PC-9 (cell line): ENCODE measurements at regions not wholly inside any gene's neighbourhood (a gene's known extent, or its start where the extent isn't known, plus 50 kb on each side); places are given as distances from the start of the nearest gene placed in this dataset.

ENCODE experiments used
- BruUV-seq: library from RNA; stranded (reverse); fragments of 400-500 nt; replicated peaks from 2 replicates; lab custom pipeline; 2021; lab: Mats Ljungman, UMichigan
- CTCF ChIA-PET: fragments of 300-600 bp; sonication (Branson Sonifier 250); formaldehyde crosslinking; loops from one replicate; lab custom pipeline; 2022; ENCODE audit warnings: antibody characterized with exemption; lab: Charles Lee
- POLR2A ChIA-PET: fragments of 300-600 bp; sonication (Branson Sonifier 250); formaldehyde crosslinking; loops from one replicate; lab custom pipeline; 2022; ENCODE audit warnings: antibody characterized with exemption; ENCODE audit not compliant: unreplicated experiment; lab: Charles Lee
- DNase-seq, 2 experiments: peaks; one replicate each; pipeline versions ENCODE4 v3.0.0 to v3.0.0-alpha.2; 2015 to 2022; ENCODE audit warnings: mixed read lengths in 1 of 2
- H2AFZ ChIP-seq: fragments of 200-600 bp; sonication (generic); 2 replicates; pipeline ENCODE4 v1.8.1; 2017; ENCODE audit warnings: antibody characterized with exemption
- H3F3A ChIP-seq: fragments of 200-600 bp; sonication (generic); 2 replicates; pipeline ENCODE4 v1.8.1; 2017; ENCODE audit warnings: antibody characterized with exemption, mild to moderate bottlenecking, low read depth; ENCODE audit not compliant: insufficient read depth
- H3K27ac ChIP-seq: fragments of 200-600 bp; sonication (generic); 2 replicates; pipeline ENCODE4 v1.6.1; 2016; ENCODE audit warnings: mixed run types
- H3K27me3 ChIP-seq: fragments of 200-600 bp; sonication (generic); 2 replicates; pipeline ENCODE4 v1.6.1; 2016; ENCODE audit warnings: low read depth, mixed run types; ENCODE audit not compliant: insufficient read depth
- H3K36me3 ChIP-seq: fragments of 200-600 bp; sonication (generic); 2 replicates; pipeline ENCODE4 v1.6.1; 2016; ENCODE audit warnings: low read depth, mixed run types
- H3K4me1 ChIP-seq: fragments of 200-600 bp; sonication (generic); replicated peaks from 2 replicates; pipeline ENCODE4 v1.6.1; 2016; ENCODE audit warnings: mixed run types; ENCODE audit not compliant: insufficient read depth
- H3K4me2 ChIP-seq: fragments of 200-600 bp; sonication (generic); 2 replicates; pipeline ENCODE4 v1.6.1; 2017; ENCODE audit warnings: mixed run types
- H3K4me3 ChIP-seq: fragments of 200-600 bp; sonication (generic); 2 replicates; pipeline ENCODE4 v1.6.1; 2016; ENCODE audit warnings: mixed run types
- H3K79me2 ChIP-seq: fragments of 200-600 bp; sonication (generic); 2 replicates; pipeline ENCODE4 v1.6.1; 2017; ENCODE audit warnings: low read depth, mixed run types
- H3K9me2 ChIP-seq: fragments of 200-600 bp; sonication (generic); 2 replicates; pipeline ENCODE4 v1.8.1; 2017; ENCODE audit warnings: mild to moderate bottlenecking; ENCODE audit not compliant: insufficient read depth
- H3K9me3 ChIP-seq: fragments of 200-600 bp; sonication (generic); 2 replicates; pipeline ENCODE4 v1.8.1; 2016; ENCODE audit warnings: low read depth; ENCODE audit not compliant: insufficient read depth
- H4K20me1 ChIP-seq: fragments of 200-600 bp; sonication (generic); 2 replicates; pipeline ENCODE4 v1.8.1; 2017; ENCODE audit not compliant: insufficient read depth
- EZH2 ChIP-seq: fragments of 200-600 bp; sonication (generic); IDR thresholded peaks from 2 replicates; pipeline ENCODE4 v1.8.0; 2017; ENCODE audit warnings: antibody characterized with exemption, low read depth
- intact Hi-C: fragments of 100-400 bp; cut with micrococcal nuclease; formaldehyde crosslinking; loops from one replicate; pipeline ENCODE4 v1.10.0; 2022; ENCODE audit not compliant: unreplicated experiment
- TF ChIP-seq, protein P1 (sequence below): fragments of 200-600 bp; sonication (generic); conservative IDR thresholded peaks from 2 replicates; pipeline ENCODE4 v1.6.1; 2017; ENCODE audit warnings: mixed run types, antibody characterized with exemption, mild to moderate bottlenecking, moderate library complexity

DNA sequence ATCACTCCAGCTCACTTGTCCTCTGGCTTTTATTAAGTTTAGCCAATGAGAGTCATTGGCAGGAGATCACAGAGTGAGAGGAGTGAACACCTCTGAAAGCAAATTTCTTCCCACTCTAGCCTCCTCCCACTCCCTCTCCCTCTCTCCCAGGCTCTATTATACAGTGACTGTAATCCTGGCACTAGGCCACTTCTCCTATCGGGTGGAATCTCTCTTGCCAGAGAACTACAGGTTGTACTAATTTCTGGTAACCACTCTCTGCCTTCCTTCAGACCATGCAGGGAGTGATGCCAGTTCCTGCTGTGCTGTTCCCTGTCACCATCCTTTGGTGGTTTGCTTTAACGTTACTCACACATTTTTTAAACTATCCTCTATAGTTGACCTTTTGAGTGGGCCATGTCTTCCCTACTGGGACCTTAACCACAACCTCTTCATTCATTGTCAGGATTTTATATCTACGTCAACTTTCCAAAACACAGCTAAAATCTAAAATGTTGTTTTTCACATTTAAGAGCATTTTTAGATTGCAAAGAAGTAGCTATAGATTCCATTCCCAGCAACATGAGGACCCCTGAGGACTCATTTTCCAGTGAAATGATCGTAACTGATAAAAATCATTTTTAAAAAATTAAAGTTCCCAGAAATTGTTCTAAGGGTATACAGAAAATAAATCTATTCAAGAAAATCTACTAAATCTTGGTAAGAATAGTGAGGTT lies 217.1 kb downstream of the MREG start:
- peak; percentile 26 to 37 for DNase-seq
- Histone ChIP-seq H3K79me2 (no peaks in the 10 kb centered on the region), H3K9me2 (no peaks in the 10 kb centered on the region), H3K4me1 (peaks cover 21% of the 10 kb centered on the region), H3K36me3 (no peaks in the 10 kb centered on the region), H3K27me3 (no peaks in the 10 kb centered on the region), H3K4me3 (no peak overlapping the region), H3F3A (peaks cover 17% of the 10 kb centered on the region), H4K20me1 (no peaks in the 10 kb centered on the region), H3K9me3 (0 out of 2 replicates have a peak, but pooled peaks cover 3% of the 10 kb centered on the region), H3K4me2 (no peak overlapping the region), H2AFZ (no peak overlapping the region), H3K27ac (no peak overlapping the region)
- CTCF ChIA-PET: interaction anchor here (0.6 kb wide), 1 partner anchor 32 kb away, joined by 3 read pairs; no protein-coding TSS in a partner anchor
- POLR2A ChIA-PET: interaction anchor here (0.6 kb wide), 1 partner anchor 365 kb away, joined by 3 read pairs; no protein-coding TSS in a partner anchor
- BruUV-seq: no TSS peak
- no peak for TF ChIP-seq EZH2
- TF ChIP-seq, protein P1, sequence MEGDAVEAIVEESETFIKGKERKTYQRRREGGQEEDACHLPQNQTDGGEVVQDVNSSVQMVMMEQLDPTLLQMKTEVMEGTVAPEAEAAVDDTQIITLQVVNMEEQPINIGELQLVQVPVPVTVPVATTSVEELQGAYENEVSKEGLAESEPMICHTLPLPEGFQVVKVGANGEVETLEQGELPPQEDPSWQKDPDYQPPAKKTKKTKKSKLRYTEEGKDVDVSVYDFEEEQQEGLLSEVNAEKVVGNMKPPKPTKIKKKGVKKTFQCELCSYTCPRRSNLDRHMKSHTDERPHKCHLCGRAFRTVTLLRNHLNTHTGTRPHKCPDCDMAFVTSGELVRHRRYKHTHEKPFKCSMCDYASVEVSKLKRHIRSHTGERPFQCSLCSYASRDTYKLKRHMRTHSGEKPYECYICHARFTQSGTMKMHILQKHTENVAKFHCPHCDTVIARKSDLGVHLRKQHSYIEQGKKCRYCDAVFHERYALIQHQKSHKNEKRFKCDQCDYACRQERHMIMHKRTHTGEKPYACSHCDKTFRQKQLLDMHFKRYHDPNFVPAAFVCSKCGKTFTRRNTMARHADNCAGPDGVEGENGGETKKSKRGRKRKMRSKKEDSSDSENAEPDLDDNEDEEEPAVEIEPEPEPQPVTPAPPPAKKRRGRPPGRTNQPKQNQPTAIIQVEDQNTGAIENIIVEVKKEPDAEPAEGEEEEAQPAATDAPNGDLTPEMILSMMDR: no peak
- intact Hi-C loops: no loop called here

DNA sequence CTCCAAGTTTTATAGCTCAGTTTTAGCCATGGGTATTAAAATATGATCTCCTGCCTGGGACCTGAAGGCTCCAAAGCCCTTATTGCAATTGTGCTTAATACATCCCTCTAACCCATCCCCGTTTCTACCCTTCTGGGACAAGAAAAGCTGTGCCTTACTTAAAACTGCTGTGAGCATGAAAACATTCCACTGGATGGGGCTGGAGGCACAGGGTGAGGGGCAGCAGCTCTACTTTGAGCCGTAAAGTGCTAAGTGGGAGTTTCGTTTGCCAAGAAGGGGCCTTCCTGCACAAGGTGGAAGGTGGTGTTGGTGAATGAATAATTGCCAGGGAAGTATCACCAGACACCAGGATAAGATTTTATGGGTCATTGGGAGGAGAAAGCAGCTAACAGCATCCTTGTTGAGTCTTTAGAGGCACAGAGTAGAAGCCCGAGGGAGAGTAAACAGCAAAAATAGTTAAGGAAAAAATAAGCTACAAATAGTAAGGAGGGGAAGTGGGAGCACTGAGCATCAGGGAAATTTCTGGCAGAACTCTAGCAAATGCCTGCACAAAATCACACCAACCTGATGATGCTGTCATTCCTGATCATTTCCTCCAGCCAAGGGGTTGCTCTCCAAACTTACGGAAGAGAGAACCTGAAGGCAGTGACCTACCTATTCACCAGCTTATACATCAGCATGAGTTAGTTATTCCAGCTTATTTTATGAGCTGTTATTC lies 218.4 kb downstream of the MREG start:
- Histone ChIP-seq H3F3A (peaks cover 17% of the 10 kb centered on the region), H3K27me3 (no peaks in the 10 kb centered on the region), H3K4me2 (peak overlapping the region; percentile 16; the same call in 1 of the 2 replicates), H3K27ac (peak overlapping the region; percentile 70), H3K4me1 (peaks cover 21% of the 10 kb centered on the region), H2AFZ (no peak overlapping the region), H3K36me3 (no peaks in the 10 kb centered on the region), H3K79me2 (no peaks in the 10 kb centered on the region), H3K9me3 (0 out of 2 replicates have a peak, but pooled peaks cover 3% of the 10 kb centered on the region), H4K20me1 (no peaks in the 10 kb centered on the region), H3K9me2 (no peaks in the 10 kb centered on the region), H3K4me3 (no peak overlapping the region)
- DNase-seq: peak in 1 of 2 experiments; percentile 21
- intact Hi-C loops: no loop called here
- POLR2A ChIA-PET: no interaction called here
- TF ChIP-seq, protein P1: no peak
- no peak for TF ChIP-seq EZH2
- CTCF ChIA-PET: interaction anchor here (0.5 to 0.6 kb wide), 2 partner anchors 19 to 77 kb away, joined by 3 to 8 read pairs; no protein-coding TSS in a partner anchor
- BruUV-seq: no TSS peak

DNA sequence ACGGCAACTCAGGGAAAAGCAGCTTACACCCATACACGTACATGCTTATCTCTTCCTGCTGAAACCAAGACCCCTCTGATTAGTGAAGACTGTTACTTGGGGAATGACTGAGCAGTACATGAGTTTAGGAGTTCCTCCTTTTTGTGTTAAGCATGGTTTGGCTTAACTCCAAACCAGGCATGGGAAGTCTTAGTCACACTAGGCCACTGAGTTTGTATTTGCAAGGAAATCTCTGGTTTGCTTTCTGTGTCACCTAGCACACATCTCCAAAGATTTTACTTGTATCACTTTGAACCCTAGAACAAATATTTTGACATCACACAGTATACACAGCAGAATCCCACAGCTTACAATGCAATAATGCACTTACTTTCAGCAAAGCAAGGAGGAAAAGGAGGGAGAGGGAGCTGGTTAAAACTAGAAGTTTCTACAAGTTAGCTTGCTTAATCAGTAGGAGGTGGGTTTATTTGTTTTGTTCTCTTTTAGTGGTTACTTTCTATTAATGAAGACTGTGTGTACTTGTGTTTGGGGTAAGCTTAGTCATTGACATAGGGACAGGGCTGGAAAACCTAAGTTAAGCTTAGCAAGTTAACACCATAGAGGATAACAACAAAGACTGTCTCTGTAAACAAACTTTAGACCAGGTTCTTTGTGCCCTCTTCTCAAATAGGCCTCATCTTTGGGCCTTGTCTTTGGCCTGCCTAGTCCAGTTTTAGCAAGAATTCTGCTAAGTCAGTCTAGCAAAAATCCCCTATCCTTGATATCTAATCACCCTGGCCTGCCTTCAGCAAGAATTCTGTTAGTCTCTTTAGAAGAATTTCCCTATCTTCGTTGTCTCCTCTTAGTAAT lies 219.4 kb downstream of the MREG start:
- Histone ChIP-seq H3K36me3 (no peaks in the 10 kb centered on the region), H4K20me1 (no peaks in the 10 kb centered on the region), H3K4me3 (no peak overlapping the region), H3K4me2 (peak overlapping the region; percentile 16), H3K79me2 (no peaks in the 10 kb centered on the region), H2AFZ (no peak overlapping the region; the same call in 1 of the 2 replicates), H3K9me3 (0 out of 2 replicates have a peak, but pooled peaks cover 3% of the 10 kb centered on the region), H3K4me1 (peaks cover 21% of the 10 kb centered on the region), H3K27ac (peak overlapping the region; percentile 70), H3K27me3 (no peaks in the 10 kb centered on the region), H3F3A (peaks cover 17% of the 10 kb centered on the region), H3K9me2 (no peaks in the 10 kb centered on the region; the same call in 1 of the 2 replicates)
- peak; percentile 33 to 90 for DNase-seq
- ChIA-PET POLR2A (no interaction called here), CTCF (interaction anchor here (0.5 kb wide), 1 partner anchor 122 kb away, joined by 4 read pairs; no protein-coding TSS in a partner anchor)
- no TSS peak for BruUV-seq
- intact Hi-C loops: no loop called here
- TF ChIP-seq EZH2: no peak
- TF ChIP-seq, protein P1: no peak
